ENCODE measurements at regions not wholly inside any gene's neighbourhood (a gene's known extent, or its start where the extent isn't known, plus 50 kb on each side); places are given as distances from the start of the nearest gene placed in this dataset.

- no peak overlapping the region for H3K27ac Mint-ChIP-seq
- H3K27me3 Mint-ChIP-seq (ENCODE audit: low read depth): peaks cover 11% of the 10 kb centered on the region
- no peaks in the 10 kb centered on the region for H3K9me3 Mint-ChIP-seq
- H3K36me3 Mint-ChIP-seq (ENCODE audit: low read depth): no peaks in the 10 kb centered on the region
- no peak overlapping the region for H3K4me3 Mint-ChIP-seq
- no peak for TF ChIP-seq CTCF (IDR thresholded peaks at IDR 0.05; ENCODE audit: unreplicated experiment in 3 of 3)
- peaks cover 6% of the 10 kb centered on the region for H3K4me1 Mint-ChIP-seq
Measured at GRCh38 chr7:31171984-31172383, 119.9 kb downstream of the ADCYAP1R1 start.

- no peak for TF ChIP-seq CTCF (IDR thresholded peaks at IDR 0.05; ENCODE audit: unreplicated experiment in 3 of 3)
Measured at GRCh38 chr7:31171216-31171785, 119.2 kb downstream of the ADCYAP1R1 start.

More at GRCh38 chr7:31171216-31171785, 119.2 kb downstream of the ADCYAP1R1 start:
- H3K27ac Mint-ChIP-seq: no peak overlapping the region
- H3K27me3 Mint-ChIP-seq (ENCODE audit: low read depth): peaks cover 11% of the 10 kb centered on the region
- no peaks in the 10 kb centered on the region for H3K36me3 Mint-ChIP-seq (ENCODE audit: low read depth)
- H3K4me3 Mint-ChIP-seq: no peak overlapping the region
- peaks cover 6% of the 10 kb centered on the region for H3K4me1 Mint-ChIP-seq
- H3K9me3 Mint-ChIP-seq: no peaks in the 10 kb centered on the region

Measured in nephron (organoid).